ENCODE measurements at regions not wholly inside any gene's neighbourhood (a gene's known extent, or its start where the extent isn't known, plus 50 kb on each side); places are given as distances from the start of the nearest gene placed in this dataset.

- no peak for TF ChIP-seq CTCF (IDR thresholded peaks at IDR 0.05; ENCODE audit: unreplicated experiment)
- Mint-ChIP-seq H3K9me3 (ENCODE audit: unreplicated experiment) (no peaks in the 10 kb centered on the region), H3K4me3 (ENCODE audit: unreplicated experiment) (no peak overlapping the region), H3K36me3 (ENCODE audit: low read depth, unreplicated experiment) (no peaks in the 10 kb centered on the region), H3K27ac (ENCODE audit: unreplicated experiment) (no peak overlapping the region), H3K27me3 (ENCODE audit: unreplicated experiment) (peaks cover 4% of the 10 kb centered on the region), H3K4me1 (ENCODE audit: unreplicated experiment) (peaks cover 4% of the 10 kb centered on the region)
- no peak for DNase-seq (ENCODE audit: low spot score)
Observed at GRCh38 chr14:104461676-104462449, 117.7 kb upstream of the C14orf180 start.

- DNase-seq (ENCODE audit: low spot score): no peak
- Mint-ChIP-seq H3K36me3 (ENCODE audit: low read depth, unreplicated experiment) (no peaks in the 10 kb centered on the region), H3K9me3 (ENCODE audit: unreplicated experiment) (no peaks in the 10 kb centered on the region), H3K27me3 (ENCODE audit: unreplicated experiment) (peaks cover 4% of the 10 kb centered on the region), H3K27ac (ENCODE audit: unreplicated experiment) (peak overlapping the region; percentile 45), H3K4me1 (ENCODE audit: unreplicated experiment) (peaks cover 4% of the 10 kb centered on the region), H3K4me3 (ENCODE audit: unreplicated experiment) (no peak overlapping the region)
- TF ChIP-seq CTCF (IDR thresholded peaks at IDR 0.05; ENCODE audit: unreplicated experiment): no peak
Observed at GRCh38 chr14:104462651-104463630, 116.6 kb upstream of the C14orf180 start.

- H3K4me3 Mint-ChIP-seq (ENCODE audit: unreplicated experiment): no peak overlapping the region
- H3K27ac Mint-ChIP-seq (ENCODE audit: unreplicated experiment): no peak overlapping the region
- H3K36me3 Mint-ChIP-seq (ENCODE audit: low read depth, unreplicated experiment): no peaks in the 10 kb centered on the region
- TF ChIP-seq CTCF (IDR thresholded peaks at IDR 0.05; ENCODE audit: unreplicated experiment): no peak
- no peak for DNase-seq (ENCODE audit: low spot score)
- no peaks in the 10 kb centered on the region for H3K9me3 Mint-ChIP-seq (ENCODE audit: unreplicated experiment)
- peaks cover 4% of the 10 kb centered on the region for H3K4me1 Mint-ChIP-seq (ENCODE audit: unreplicated experiment)
- peaks cover 6% of the 10 kb centered on the region for H3K27me3 Mint-ChIP-seq (ENCODE audit: unreplicated experiment)
Observed at GRCh38 chr14:104464907-104465306, 114.7 kb upstream of the C14orf180 start.

GRCh38 chr14:104465482-104466390 lies 113.8 kb upstream of the C14orf180 start:
- H3K27me3 Mint-ChIP-seq (ENCODE audit: unreplicated experiment): peaks cover 6% of the 10 kb centered on the region
- no peak overlapping the region for H3K27ac Mint-ChIP-seq (ENCODE audit: unreplicated experiment)
- no peaks in the 10 kb centered on the region for H3K9me3 Mint-ChIP-seq (ENCODE audit: unreplicated experiment)
- no peak for TF ChIP-seq CTCF (IDR thresholded peaks at IDR 0.05; ENCODE audit: unreplicated experiment)
- no peak for DNase-seq (ENCODE audit: low spot score)
- H3K4me3 Mint-ChIP-seq (ENCODE audit: unreplicated experiment): no peak overlapping the region
- H3K36me3 Mint-ChIP-seq (ENCODE audit: low read depth, unreplicated experiment): no peaks in the 10 kb centered on the region
- H3K4me1 Mint-ChIP-seq (ENCODE audit: unreplicated experiment): peaks cover 3% of the 10 kb centered on the region

Measured in endothelial cell (in vitro differentiated cells).